Left lung (tissue), 4 donors: ENCODE measurements at regions not wholly inside any gene's neighbourhood (a gene's known extent, or its start where the extent isn't known, plus 50 kb on each side); places are given as distances from the start of the nearest gene placed in this dataset.
"Not testable (repeated sequence)": the region's sequence is repeated elsewhere in the genome, so short reads cannot be mapped to it uniquely, and the experiment has no call there.

Source experiments
- ATAC-seq: fragments of 200-7000 bp; cut with Tn5 transposase; one replicate; pipeline ENCODE4 v1.9.1; 2020; ENCODE audit warnings: moderate library complexity
- DNase-seq, 4 donors: peaks; one replicate each; pipeline ENCODE4 v3.0.0-alpha.2; 2013 to 2020
- H3K27ac ChIP-seq, 2 donors: fragments of 200-600 bp; sonication (generic) in 1 of 2; one replicate each; pipeline versions ENCODE4 v1.5.0 to v1.8.0; 2020 to 2021
- H3K27me3 ChIP-seq, 2 donors: fragments of 200-600 bp; sonication (generic) in 1 of 2; one replicate each; pipeline versions ENCODE4 v1.5.0 to v1.8.0; 2020 to 2021
- H3K36me3 ChIP-seq, 2 donors: fragments of 200-600 bp; sonication (generic) in 1 of 2; one replicate each; pipeline versions ENCODE4 v1.5.0 to v1.8.0; 2020 to 2021
- H3K4me1 ChIP-seq, 2 donors: fragments of 200-600 bp; one replicate each; pipeline ENCODE4 v1.8.0; 2021
- H3K4me3 ChIP-seq, 2 donors: fragments of 200-600 bp; sonication (generic) in 1 of 2; one replicate each; pipeline versions ENCODE4 v1.5.0 to v1.8.0; 2020 to 2021; ENCODE audit warnings: mild to moderate bottlenecking in 1 of 2
- H3K9me3 ChIP-seq, 2 donors: fragments of 200-600 bp; sonication (generic) in 1 of 2; one replicate each; pipeline versions ENCODE4 v1.5.0 to v1.8.0; 2020 to 2021
- CTCF ChIP-seq, 2 donors: fragments of 200-600 bp; sonication (generic) in 1 of 2; IDR thresholded peaks; one replicate each; pipeline versions ENCODE4 v1.5.0 to v1.8.0; 2021; ENCODE audit warnings: antibody characterized with exemption in 2 of 2
- intact Hi-C, 2 donors: fragments of 100-400 bp; cut with DNase I; formaldehyde crosslinking; loops; one replicate each; pipeline versions ENCODE4 v1.11.2 to v1.14.2; 2022
- donor health status: DM: no; HTN: yes; CAD: no.
- donor health status: DM: no; HTN: no; CAD: no.

- Histone ChIP-seq H3K27ac (no peak overlapping the region), H3K9me3 (no peaks in the 10 kb centered on the region), H3K27me3 (no peaks in the 10 kb centered on the region), H3K4me3 (no peak overlapping the region), H3K36me3 (no peaks in the 10 kb centered on the region), H3K4me1 (peaks cover 0 to 50% of the 10 kb centered on the region in 2 donors)
- ATAC-seq (no peak), DNase-seq (no peak)
- no peak for TF ChIP-seq CTCF (IDR thresholded peaks at IDR 0.05)
- intact Hi-C loops = no loop called here
These were observed 144.4 kb upstream of the NRIP1 start for GRCh38 chr21:15209224-15209623.

- Histone ChIP-seq H3K27me3 (no peaks in the 10 kb centered on the region), H3K4me1 (peaks cover 0 to 50% of the 10 kb centered on the region in 2 donors), H3K36me3 (no peaks in the 10 kb centered on the region), H3K27ac (peak overlapping the region in 1 of 2 donors; percentile 30), H3K4me3 (no peak overlapping the region), H3K9me3 (no peaks in the 10 kb centered on the region)
- ATAC-seq = peak; percentile 77
- peak in 2 of 4 donors; percentile 57 to 78 for DNase-seq
- TF ChIP-seq CTCF (IDR thresholded peaks at IDR 0.05) = no peak
- intact Hi-C loops = no loop called here
These were observed 145.5 kb upstream of the NRIP1 start for GRCh38 chr21:15210235-15210678.

- peaks cover 0 to 45% of the 10 kb centered on the region in 2 donors for H3K4me1 ChIP-seq
- intact Hi-C loops = no loop called here
- no peaks in the 10 kb centered on the region for H3K36me3 ChIP-seq
- ATAC-seq (no peak), DNase-seq (no peak)
- H3K27me3 ChIP-seq = no peaks in the 10 kb centered on the region
- no peak overlapping the region for H3K4me3 ChIP-seq
- no peak for TF ChIP-seq CTCF (IDR thresholded peaks at IDR 0.05)
- no peak overlapping the region for H3K27ac ChIP-seq
- H3K9me3 ChIP-seq = no peaks in the 10 kb centered on the region
These were observed 146.8 kb upstream of the NRIP1 start for GRCh38 chr21:15211491-15212133.

DNA sequence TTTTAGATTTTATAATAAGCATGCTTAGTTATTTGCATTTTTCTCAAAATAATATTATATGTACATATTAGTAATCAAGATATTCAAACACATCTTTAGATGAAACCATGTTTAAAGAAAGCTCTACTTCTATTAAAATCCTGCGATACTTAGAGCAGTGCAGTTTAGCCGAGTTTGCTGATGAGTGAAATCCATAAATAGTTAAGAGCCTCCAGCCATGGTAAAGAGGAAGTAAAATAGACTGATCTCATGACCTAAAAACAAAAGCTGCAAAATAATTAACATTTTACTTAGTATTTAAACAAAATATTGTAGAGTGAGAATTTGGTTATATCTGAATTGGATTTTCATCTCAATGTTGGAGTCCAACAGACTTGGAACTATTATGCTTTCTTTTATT is 147.4 kb upstream of the NRIP1 start:
- Histone ChIP-seq H3K4me1 (peaks cover 0 to 39% of the 10 kb centered on the region in 2 donors), H3K27ac (no peak overlapping the region), H3K4me3 (no peak overlapping the region), H3K27me3 (no peaks in the 10 kb centered on the region), H3K36me3 (no peaks in the 10 kb centered on the region), H3K9me3 (no peaks in the 10 kb centered on the region)
- intact Hi-C loops = no loop called here
- TF ChIP-seq CTCF (IDR thresholded peaks at IDR 0.05) = no peak
- DNase-seq = no peak
- ATAC-seq = no peak

GRCh38 chr21:15218476-15218875 is 153.7 kb upstream of the NRIP1 start:
- DNase-seq = peak in 1 of 4 donors; percentile 63
- H3K27ac ChIP-seq, ATAC-seq, H3K9me3 ChIP-seq, H3K4me3 ChIP-seq, H3K27me3 ChIP-seq, H3K36me3 ChIP-seq, intact Hi-C loops: not testable (repeated sequence)
- H3K4me1 ChIP-seq = peaks cover 0 to 36% of the 10 kb centered on the region in 2 donors

- Histone ChIP-seq H3K4me3 (no peak overlapping the region), H3K9me3 (no peaks in the 10 kb centered on the region), H3K27me3 (no peaks in the 10 kb centered on the region), H3K4me1 (peaks cover 0 to 36% of the 10 kb centered on the region in 2 donors), H3K27ac (no peak overlapping the region), H3K36me3 (no peaks in the 10 kb centered on the region)
- ATAC-seq = no peak
- no peak for TF ChIP-seq CTCF (IDR thresholded peaks at IDR 0.05)
- DNase-seq = no peak
- intact Hi-C loops = no loop called here
These were observed 154.2 kb upstream of the NRIP1 start for GRCh38 chr21:15219039-15219438.
